ENCODE measurements at regions not wholly inside any gene's neighbourhood (a gene's known extent, or its start where the extent isn't known, plus 50 kb on each side); places are given as distances from the start of the nearest gene placed in this dataset.

DNA sequence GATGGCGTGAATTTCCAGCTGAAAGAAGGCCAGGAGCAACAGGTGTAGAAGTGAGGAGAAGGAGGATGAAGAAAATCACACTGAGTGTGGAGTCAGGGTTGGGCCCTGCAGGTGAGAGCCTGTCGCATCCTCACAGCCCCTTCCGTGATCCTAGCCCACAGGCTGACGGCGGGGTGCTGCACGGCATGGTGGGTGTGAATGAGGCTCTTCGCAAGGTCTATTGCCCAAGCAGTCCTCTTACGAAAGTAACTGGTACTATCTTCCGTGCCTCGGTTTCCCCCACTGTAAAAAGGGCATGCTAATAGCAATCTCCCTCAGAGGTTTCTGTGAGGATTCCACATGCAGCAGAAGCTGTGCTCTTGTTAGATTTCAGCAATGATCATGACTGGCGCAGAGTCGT lies 129.9 kb upstream of the TNS3 start:
- Histone ChIP-seq H3K4ac (ENCODE audit: low read depth, low read length) (no peak overlapping the region), H3K9ac (ENCODE audit: low read length) (no peak overlapping the region), H3K27me3 (ENCODE audit: insufficient read depth, low read length, poor library complexity) (no peaks in the 10 kb centered on the region), H2BK15ac (replicated peaks; ENCODE audit: low read depth) (no peak overlapping the region), H3K56ac (ENCODE audit: low read length) (no peak overlapping the region), H2AK5ac (ENCODE audit: low read length) (no peak overlapping the region), H2BK5ac (ENCODE audit: low read length) (no peak overlapping the region), H3K4me2 (ENCODE audit: low read length) (no peak overlapping the region), H3K18ac (ENCODE audit: low read length) (no peak overlapping the region), H3K27ac (ENCODE audit: low read depth, low read length) (no peak overlapping the region), H4K8ac (ENCODE audit: low read depth, low read length) (no peak overlapping the region), H2BK120ac (ENCODE audit: low read depth, low read length) (no peak overlapping the region), H3K36me3 (ENCODE audit: control insufficient read depth, insufficient read depth, low read length) (no peaks in the 10 kb centered on the region), H3K79me1 (ENCODE audit: low read length) (no peaks in the 10 kb centered on the region), H3K23ac (ENCODE audit: low read length) (no peak overlapping the region), H3K4me3 (ENCODE audit: low read length) (no peak overlapping the region), H3K79me2 (ENCODE audit: control insufficient read depth, insufficient read depth, low read length) (no peaks in the 10 kb centered on the region), H4K5ac (ENCODE audit: low read length) (no peak overlapping the region), H3K4me1 (ENCODE audit: control insufficient read depth, low read depth, low read length) (no peaks in the 10 kb centered on the region)
- DNase-seq: no peak
- WGBS (ENCODE audit: extremely low coverage, insufficient coverage, low lambda C conversion rate): no CpG with 5 or more reads among the region's 12 CpGs

DNA sequence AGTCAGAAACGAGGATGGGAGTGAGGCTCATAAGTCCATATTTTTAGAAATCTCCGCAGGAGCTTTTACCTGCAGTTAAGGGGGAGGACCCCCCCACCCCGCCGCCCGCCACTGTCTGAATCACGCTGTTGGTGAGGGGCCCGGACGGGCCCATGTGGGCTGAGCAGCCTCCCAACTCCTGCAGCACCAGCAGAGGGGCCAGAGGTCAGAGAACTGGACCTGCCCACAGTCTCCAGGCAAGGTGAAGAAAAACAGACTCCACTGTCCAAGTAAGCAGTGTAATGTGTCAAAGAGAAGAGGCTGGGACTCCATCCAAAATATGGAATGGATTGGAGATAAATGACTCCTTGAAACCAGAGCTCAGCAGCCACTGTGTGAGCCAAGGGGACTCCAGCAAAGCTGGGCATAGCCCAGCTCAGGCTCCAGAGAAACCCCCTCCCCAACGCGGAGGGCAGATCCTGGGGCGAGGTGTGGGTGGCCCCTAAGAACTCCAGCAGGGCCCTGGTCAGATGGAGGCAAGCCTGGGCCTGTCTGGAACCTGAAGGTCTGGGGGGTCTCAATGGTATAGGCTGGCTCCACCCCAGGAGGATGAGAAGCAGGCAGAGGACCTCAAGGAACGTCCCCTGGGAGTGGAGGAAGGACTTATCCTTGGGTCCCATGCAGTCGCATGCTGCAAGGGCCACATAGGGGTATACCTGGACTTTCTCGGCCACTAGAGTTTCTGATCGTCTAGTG lies 128.5 kb upstream of the TNS3 start:
- Histone ChIP-seq H2AK5ac (ENCODE audit: low read length) (no peak overlapping the region), H3K4me2 (ENCODE audit: low read length) (no peak overlapping the region), H2BK15ac (replicated peaks; ENCODE audit: low read depth) (no peak overlapping the region), H3K4me1 (ENCODE audit: control insufficient read depth, low read depth, low read length) (no peaks in the 10 kb centered on the region), H2BK120ac (ENCODE audit: low read depth, low read length) (no peak overlapping the region), H2BK5ac (ENCODE audit: low read length) (no peak overlapping the region), H3K23ac (ENCODE audit: low read length) (no peak overlapping the region), H4K8ac (ENCODE audit: low read depth, low read length) (no peak overlapping the region), H3K4me3 (ENCODE audit: low read length) (no peak overlapping the region), H3K79me1 (ENCODE audit: low read length) (no peaks in the 10 kb centered on the region), H4K5ac (ENCODE audit: low read length) (no peak overlapping the region), H3K18ac (ENCODE audit: low read length) (no peak overlapping the region), H3K27me3 (ENCODE audit: insufficient read depth, low read length, poor library complexity) (no peaks in the 10 kb centered on the region), H3K36me3 (ENCODE audit: control insufficient read depth, insufficient read depth, low read length) (no peaks in the 10 kb centered on the region), H3K79me2 (ENCODE audit: control insufficient read depth, insufficient read depth, low read length) (no peaks in the 10 kb centered on the region), H3K56ac (ENCODE audit: low read length) (no peak overlapping the region), H3K9ac (ENCODE audit: low read length) (no peak overlapping the region), H3K27ac (ENCODE audit: low read depth, low read length) (no peak overlapping the region), H3K4ac (ENCODE audit: low read depth, low read length) (no peak overlapping the region)
- no CpG with 5 or more reads among the region's 15 CpGs for WGBS (ENCODE audit: extremely low coverage, insufficient coverage, low lambda C conversion rate)
- no peak for DNase-seq

DNA sequence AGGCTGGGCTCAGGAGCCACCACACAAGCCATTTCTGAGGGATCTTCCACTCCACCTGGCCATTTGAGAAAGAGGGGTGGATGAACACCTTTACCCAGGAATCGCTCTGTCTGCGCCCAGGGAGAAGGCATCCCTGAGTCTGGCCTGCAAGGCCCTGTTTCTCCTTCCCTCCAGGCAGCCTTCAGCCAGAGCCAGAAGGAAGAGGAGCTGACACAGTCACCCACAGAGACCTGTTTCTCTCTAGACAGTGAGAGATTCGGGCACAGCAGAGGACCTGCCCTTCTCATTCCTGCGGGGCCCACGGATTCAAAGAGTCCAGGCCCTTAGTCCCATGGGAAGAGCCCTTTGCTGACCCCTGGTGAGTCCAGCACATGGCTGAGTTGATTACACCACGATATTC lies 127.5 kb upstream of the TNS3 start:
- Histone ChIP-seq H3K56ac (ENCODE audit: low read length) (no peak overlapping the region), H3K27me3 (ENCODE audit: insufficient read depth, low read length, poor library complexity) (no peaks in the 10 kb centered on the region), H3K4me2 (ENCODE audit: low read length) (no peak overlapping the region), H3K27ac (ENCODE audit: low read depth, low read length) (no peak overlapping the region), H3K9ac (ENCODE audit: low read length) (no peak overlapping the region), H3K18ac (ENCODE audit: low read length) (no peak overlapping the region), H2BK5ac (ENCODE audit: low read length) (no peak overlapping the region), H2AK5ac (ENCODE audit: low read length) (no peak overlapping the region), H3K4me1 (ENCODE audit: control insufficient read depth, low read depth, low read length) (no peaks in the 10 kb centered on the region), H3K23ac (ENCODE audit: low read length) (no peak overlapping the region), H2BK120ac (ENCODE audit: low read depth, low read length) (no peak overlapping the region), H3K79me2 (ENCODE audit: control insufficient read depth, insufficient read depth, low read length) (no peaks in the 10 kb centered on the region), H2BK15ac (replicated peaks; ENCODE audit: low read depth) (no peak overlapping the region), H3K79me1 (ENCODE audit: low read length) (no peaks in the 10 kb centered on the region), H4K8ac (ENCODE audit: low read depth, low read length) (no peak overlapping the region), H3K36me3 (ENCODE audit: control insufficient read depth, insufficient read depth, low read length) (no peaks in the 10 kb centered on the region), H3K4me3 (ENCODE audit: low read length) (no peak overlapping the region), H4K5ac (ENCODE audit: low read length) (no peak overlapping the region), H3K4ac (ENCODE audit: low read depth, low read length) (no peak overlapping the region)
- no peak for DNase-seq
- WGBS (ENCODE audit: extremely low coverage, insufficient coverage, low lambda C conversion rate): no CpG with 5 or more reads among the region's 6 CpGs

DNA sequence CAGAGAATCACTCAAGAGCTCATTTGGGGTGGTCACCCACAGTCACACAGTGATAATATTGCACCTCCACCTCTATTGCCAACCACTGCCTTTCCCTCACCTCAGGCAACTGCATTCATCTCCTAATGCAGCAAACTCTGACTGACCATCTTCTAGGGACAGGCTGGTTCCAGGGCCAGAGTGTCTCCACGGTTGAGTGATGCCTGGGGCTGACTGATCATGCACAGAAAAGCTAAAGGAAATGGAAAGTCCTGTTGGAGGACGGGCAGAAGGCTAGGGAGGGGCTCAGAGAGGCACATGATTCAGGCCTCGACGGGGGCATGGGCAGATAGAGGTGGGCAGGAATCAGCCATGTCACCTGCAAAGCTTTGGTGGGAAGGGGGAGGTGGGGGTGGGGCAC lies 127.1 kb upstream of the TNS3 start:
- no CpG with 5 or more reads among the region's 4 CpGs for WGBS (ENCODE audit: extremely low coverage, insufficient coverage, low lambda C conversion rate)
- H3K18ac ChIP-seq (ENCODE audit: low read length): no peak overlapping the region
- H3K56ac ChIP-seq (ENCODE audit: low read length): no peak overlapping the region
- H3K4me1 ChIP-seq (ENCODE audit: control insufficient read depth, low read depth, low read length): no peaks in the 10 kb centered on the region
- H3K4me3 ChIP-seq (ENCODE audit: low read length): no peak overlapping the region
- H3K36me3 ChIP-seq (ENCODE audit: control insufficient read depth, insufficient read depth, low read length): no peaks in the 10 kb centered on the region
- no peak overlapping the region for H3K9ac ChIP-seq (ENCODE audit: low read length)
- H3K23ac ChIP-seq (ENCODE audit: low read length): no peak overlapping the region
- H2AK5ac ChIP-seq (ENCODE audit: low read length): no peak overlapping the region
- no peak for DNase-seq
- H2BK15ac ChIP-seq (replicated peaks; ENCODE audit: low read depth): no peak overlapping the region
- H2BK5ac ChIP-seq (ENCODE audit: low read length): no peak overlapping the region
- no peaks in the 10 kb centered on the region for H3K79me2 ChIP-seq (ENCODE audit: control insufficient read depth, insufficient read depth, low read length)
- no peak overlapping the region for H3K4me2 ChIP-seq (ENCODE audit: low read length)
- no peak overlapping the region for H2BK120ac ChIP-seq (ENCODE audit: low read depth, low read length)
- H3K27me3 ChIP-seq (ENCODE audit: insufficient read depth, low read length, poor library complexity): no peaks in the 10 kb centered on the region
- no peak overlapping the region for H3K4ac ChIP-seq (ENCODE audit: low read depth, low read length)
- no peaks in the 10 kb centered on the region for H3K79me1 ChIP-seq (ENCODE audit: low read length)
- H4K8ac ChIP-seq (ENCODE audit: low read depth, low read length): no peak overlapping the region
- no peak overlapping the region for H4K5ac ChIP-seq (ENCODE audit: low read length)
- no peak overlapping the region for H3K27ac ChIP-seq (ENCODE audit: low read depth, low read length)

DNA sequence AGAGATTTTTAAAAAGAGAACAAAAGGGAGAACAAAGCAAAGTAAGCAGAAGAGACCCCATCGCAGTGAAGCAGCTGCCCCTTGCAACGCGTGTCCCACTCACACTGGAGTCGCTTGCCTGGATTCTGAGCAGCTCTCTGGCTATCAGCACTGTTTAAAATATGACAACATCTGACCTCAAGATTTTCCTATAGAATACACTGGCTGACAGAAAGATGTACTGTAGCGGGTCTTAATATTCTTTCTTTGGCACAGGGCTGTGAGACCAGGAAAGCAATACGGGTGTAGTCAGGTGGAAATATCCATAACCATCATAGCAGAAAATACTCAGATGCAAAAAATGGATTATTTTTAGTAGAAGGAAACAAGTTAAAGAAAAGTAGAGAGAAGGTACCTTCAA lies 125.7 kb upstream of the TNS3 start:
- no peak overlapping the region for H3K56ac ChIP-seq (ENCODE audit: low read length)
- H2BK120ac ChIP-seq (ENCODE audit: low read depth, low read length): no peak overlapping the region
- H3K79me1 ChIP-seq (ENCODE audit: low read length): no peaks in the 10 kb centered on the region
- no peak overlapping the region for H3K9ac ChIP-seq (ENCODE audit: low read length)
- H2AK5ac ChIP-seq (ENCODE audit: low read length): no peak overlapping the region
- no peak overlapping the region for H3K27ac ChIP-seq (ENCODE audit: low read depth, low read length)
- no peaks in the 10 kb centered on the region for H3K79me2 ChIP-seq (ENCODE audit: control insufficient read depth, insufficient read depth, low read length)
- H3K36me3 ChIP-seq (ENCODE audit: control insufficient read depth, insufficient read depth, low read length): no peaks in the 10 kb centered on the region
- WGBS (ENCODE audit: extremely low coverage, insufficient coverage, low lambda C conversion rate): no CpG with 5 or more reads among the region's 6 CpGs
- no peak overlapping the region for H3K18ac ChIP-seq (ENCODE audit: low read length)
- no peak overlapping the region for H2BK15ac ChIP-seq (replicated peaks; ENCODE audit: low read depth)
- H3K4ac ChIP-seq (ENCODE audit: low read depth, low read length): no peak overlapping the region
- no peak overlapping the region for H4K8ac ChIP-seq (ENCODE audit: low read depth, low read length)
- H3K27me3 ChIP-seq (ENCODE audit: insufficient read depth, low read length, poor library complexity): no peaks in the 10 kb centered on the region
- H3K4me1 ChIP-seq (ENCODE audit: control insufficient read depth, low read depth, low read length): no peaks in the 10 kb centered on the region
- no peak overlapping the region for H2BK5ac ChIP-seq (ENCODE audit: low read length)
- H3K4me3 ChIP-seq (ENCODE audit: low read length): no peak overlapping the region
- no peak overlapping the region for H3K4me2 ChIP-seq (ENCODE audit: low read length)
- no peak for DNase-seq
- H3K23ac ChIP-seq (ENCODE audit: low read length): no peak overlapping the region
- H4K5ac ChIP-seq (ENCODE audit: low read length): no peak overlapping the region

DNA sequence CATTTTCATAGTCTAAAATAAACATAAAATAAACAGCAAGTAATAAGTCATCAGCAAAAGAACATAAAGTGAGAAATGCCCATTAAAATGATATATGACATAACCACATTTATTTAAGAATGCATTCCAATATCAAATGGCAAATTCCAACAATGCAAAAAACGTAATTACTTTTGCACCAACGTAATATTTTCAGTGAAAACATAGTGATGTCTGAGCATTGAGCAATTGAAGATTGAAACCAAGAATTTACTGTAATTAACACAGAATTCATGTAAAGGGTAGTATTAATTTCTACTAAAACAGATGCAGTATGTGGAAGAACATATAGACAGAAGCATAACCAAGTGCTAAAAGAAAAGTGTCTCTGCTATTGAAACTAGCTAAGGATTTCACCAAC lies 123.0 kb upstream of the TNS3 start:
- no peak overlapping the region for H3K4me3 ChIP-seq (ENCODE audit: low read length)
- no peak for DNase-seq
- H3K79me2 ChIP-seq (ENCODE audit: control insufficient read depth, insufficient read depth, low read length): no peaks in the 10 kb centered on the region
- H3K4ac ChIP-seq (ENCODE audit: low read depth, low read length): no peak overlapping the region
- H2BK120ac ChIP-seq (ENCODE audit: low read depth, low read length): no peak overlapping the region
- H3K56ac ChIP-seq (ENCODE audit: low read length): no peak overlapping the region
- WGBS (ENCODE audit: extremely low coverage, insufficient coverage, low lambda C conversion rate): no CpG with 5 or more reads among the region's 2 CpGs
- H4K5ac ChIP-seq (ENCODE audit: low read length): no peak overlapping the region
- H3K79me1 ChIP-seq (ENCODE audit: low read length): no peaks in the 10 kb centered on the region
- no peak overlapping the region for H2BK15ac ChIP-seq (replicated peaks; ENCODE audit: low read depth)
- no peak overlapping the region for H4K8ac ChIP-seq (ENCODE audit: low read depth, low read length)
- no peaks in the 10 kb centered on the region for H3K4me1 ChIP-seq (ENCODE audit: control insufficient read depth, low read depth, low read length)
- no peak overlapping the region for H3K18ac ChIP-seq (ENCODE audit: low read length)
- H3K36me3 ChIP-seq (ENCODE audit: control insufficient read depth, insufficient read depth, low read length): no peaks in the 10 kb centered on the region
- no peaks in the 10 kb centered on the region for H3K27me3 ChIP-seq (ENCODE audit: insufficient read depth, low read length, poor library complexity)
- no peak overlapping the region for H3K4me2 ChIP-seq (ENCODE audit: low read length)
- no peak overlapping the region for H2AK5ac ChIP-seq (ENCODE audit: low read length)
- H3K23ac ChIP-seq (ENCODE audit: low read length): no peak overlapping the region
- no peak overlapping the region for H3K9ac ChIP-seq (ENCODE audit: low read length)
- no peak overlapping the region for H3K27ac ChIP-seq (ENCODE audit: low read depth, low read length)
- no peak overlapping the region for H2BK5ac ChIP-seq (ENCODE audit: low read length)

Measured in mesendoderm (in vitro differentiated cells).